Osteoblast (primary cell): ENCODE measurements at regions not wholly inside any gene's neighbourhood (a gene's known extent, or its start where the extent isn't known, plus 50 kb on each side); places are given as distances from the start of the nearest gene placed in this dataset.
"Not testable (repeated sequence)": the region's sequence is repeated elsewhere in the genome, so short reads cannot be mapped to it uniquely, and the experiment has no call there.

Source experiments
- DNase-seq: peaks from one replicate; pipeline ENCODE4 v3.0.0; 2011; ENCODE audit warnings: low spot score, mixed read lengths; ENCODE audit not compliant: insufficient read length; ENCODE audit errors: missing footprints
- H2AFZ ChIP-seq: 2 replicates; pipeline ENCODE4 v1.6.0; 2011; ENCODE audit warnings: mild to moderate bottlenecking, low read length
- H3K27ac ChIP-seq: 2 replicates; pipeline ENCODE4 v1.5.1; 2011; ENCODE audit warnings: mild to moderate bottlenecking, low read depth, low read length, moderate library complexity
- H3K27me3 ChIP-seq: 2 replicates; pipeline ENCODE4 v1.6.0; 2012; ENCODE audit warnings: mild to moderate bottlenecking, control low read depth, inconsistent platforms, low read length, moderate library complexity; ENCODE audit not compliant: insufficient read depth
- H3K36me3 ChIP-seq: 2 replicates; pipeline ENCODE4 v1.5.1; 2011; ENCODE audit warnings: mild to moderate bottlenecking, low read length, control low read depth, moderate library complexity; ENCODE audit not compliant: insufficient read depth
- H3K4me1 ChIP-seq: 2 replicates; pipeline ENCODE4 v1.5.1; 2011; ENCODE audit warnings: mild to moderate bottlenecking, low read length, control low read depth, moderate library complexity; ENCODE audit not compliant: insufficient read depth
- H3K4me2 ChIP-seq: 2 replicates; pipeline ENCODE4 v1.6.0; 2011; ENCODE audit warnings: mild to moderate bottlenecking, low read length; ENCODE audit not compliant: insufficient read depth
- H3K4me3 ChIP-seq: fragments of 200-600 bp; sonication (generic); 3 replicates; pipeline ENCODE4 v1.5.1; 2012; ENCODE audit warnings: mild to moderate bottlenecking, low read length, inconsistent platforms; ENCODE audit not compliant: insufficient read depth
- H3K79me2 ChIP-seq: 2 replicates; pipeline ENCODE4 v1.6.0; 2012; ENCODE audit warnings: mild to moderate bottlenecking, low read length, control low read depth, inconsistent platforms; ENCODE audit not compliant: insufficient read depth
- H3K9me3 ChIP-seq: 2 replicates; pipeline ENCODE4 v1.5.1; 2011; ENCODE audit warnings: low read depth, low read length, control low read depth
- H4K20me1 ChIP-seq: 2 replicates; pipeline ENCODE4 v1.6.0; 2012; ENCODE audit warnings: mild to moderate bottlenecking, low read length, control low read depth; ENCODE audit not compliant: insufficient read depth
- CTCF ChIP-seq: IDR thresholded peaks from 2 replicates; pipeline ENCODE4 v1.5.1; 2011; ENCODE audit warnings: mild to moderate bottlenecking, low read depth, low read length, moderate library complexity; ENCODE audit errors: extremely low read depth

DNA sequence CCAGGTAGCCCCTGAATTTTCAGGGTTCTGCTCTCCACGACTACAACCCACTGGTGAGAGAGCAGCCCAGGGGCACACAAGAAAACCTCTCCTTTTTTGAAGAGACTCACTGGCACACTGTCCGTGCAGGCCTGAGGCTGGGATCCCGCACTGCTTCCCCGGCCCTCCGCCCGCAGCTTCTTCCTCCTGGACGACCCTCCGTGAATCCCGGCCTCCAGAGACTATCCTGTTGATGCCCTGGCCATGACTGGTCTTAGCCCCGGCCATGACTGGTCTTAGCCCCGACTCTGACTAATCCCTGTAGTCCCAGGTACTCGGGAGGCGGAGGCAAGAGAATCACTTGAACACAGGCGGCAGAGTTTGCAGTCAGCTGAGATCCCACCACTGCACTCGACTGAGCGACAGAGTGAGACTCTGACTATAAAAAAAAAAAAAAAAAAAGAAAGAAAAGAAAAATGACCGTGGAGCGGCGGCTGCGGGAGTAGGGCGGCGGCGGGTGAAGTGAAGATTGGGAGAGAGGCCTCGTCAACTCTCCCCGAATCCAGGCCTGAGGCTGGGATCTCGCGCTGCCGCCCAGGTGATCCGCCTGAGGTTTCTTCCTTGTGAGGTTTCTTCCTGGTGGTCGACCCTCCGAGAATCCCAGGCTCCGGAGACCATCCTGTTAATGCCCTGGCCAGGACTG lies 196.4 kb downstream of the ZNF716 start:
- H3K27ac ChIP-seq: no peak overlapping the region
- H2AFZ ChIP-seq: no peak overlapping the region
- no peaks in the 10 kb centered on the region for H3K79me2 ChIP-seq
- H3K27me3 ChIP-seq: no peaks in the 10 kb centered on the region
- H4K20me1 ChIP-seq: no peaks in the 10 kb centered on the region
- TF ChIP-seq CTCF: no peak
- H3K9me3 ChIP-seq: no peaks in the 10 kb centered on the region
- H3K4me2 ChIP-seq: no peak overlapping the region
- H3K4me3 ChIP-seq: no peak overlapping the region
- H3K4me1 ChIP-seq: no peaks in the 10 kb centered on the region
- no peaks in the 10 kb centered on the region for H3K36me3 ChIP-seq
- DNase-seq: no peak

DNA sequence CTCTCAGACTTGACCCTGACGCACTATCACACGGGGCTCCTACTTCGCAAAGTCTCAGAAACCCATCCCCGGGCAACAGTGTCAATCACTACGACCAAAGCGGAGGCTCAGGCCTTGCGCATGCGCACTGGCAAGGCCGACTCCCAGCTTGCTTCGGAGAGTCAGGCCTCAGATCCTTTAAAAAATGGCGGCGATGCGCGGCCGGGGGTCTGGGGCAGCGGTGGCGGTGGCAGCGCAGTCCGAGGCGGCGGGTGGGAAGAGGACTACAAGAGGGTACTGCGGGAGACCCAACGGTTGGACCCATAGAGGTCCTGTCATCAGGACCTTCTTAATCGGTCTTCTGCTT lies 196.9 kb downstream of the ZNF716 start:
- Histone ChIP-seq H3K4me2 (no peak overlapping the region), H3K9me3 (no peaks in the 10 kb centered on the region), H4K20me1 (no peaks in the 10 kb centered on the region), H3K36me3 (no peaks in the 10 kb centered on the region), H3K27ac (no peak overlapping the region), H3K27me3 (no peaks in the 10 kb centered on the region), H3K79me2 (no peaks in the 10 kb centered on the region), H2AFZ (no peak overlapping the region), H3K4me3 (no peak overlapping the region), H3K4me1 (no peaks in the 10 kb centered on the region)
- no peak for DNase-seq
- TF ChIP-seq CTCF: no peak

DNA sequence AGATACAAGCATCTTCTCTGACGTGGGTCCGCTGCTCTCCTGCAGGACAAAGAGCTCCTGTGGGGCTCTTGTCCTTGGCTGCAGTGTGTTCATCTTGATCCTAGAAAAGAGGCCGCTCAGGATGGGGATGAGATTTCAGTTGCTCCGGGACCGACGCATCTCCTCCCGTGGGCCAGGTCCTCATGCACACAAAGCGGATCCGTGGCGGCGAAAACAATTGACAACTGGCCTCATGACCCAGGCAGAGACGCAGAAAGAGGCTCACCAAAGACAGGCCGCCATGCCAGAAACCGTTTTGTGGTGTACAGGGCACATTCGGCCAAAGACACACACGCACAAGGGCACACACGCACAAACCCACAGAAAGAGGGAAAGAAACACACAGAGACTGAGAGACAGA lies 200.4 kb downstream of the ZNF716 start:
- not testable (repeated sequence) for H3K4me3 ChIP-seq, H3K9me3 ChIP-seq, H3K4me2 ChIP-seq, H3K27ac ChIP-seq, H3K4me1 ChIP-seq, H4K20me1 ChIP-seq, H3K36me3 ChIP-seq, H2AFZ ChIP-seq, H3K27me3 ChIP-seq, H3K79me2 ChIP-seq, DNase-seq

GRCh38 chr7:57651006-57651405 lies 201.0 kb downstream of the ZNF716 start:
- no peak overlapping the region for H3K4me2 ChIP-seq
- no peak overlapping the region for H3K27ac ChIP-seq
- no peak for TF ChIP-seq CTCF
- no peaks in the 10 kb centered on the region for H3K36me3 ChIP-seq
- H4K20me1 ChIP-seq: no peaks in the 10 kb centered on the region
- H3K4me1 ChIP-seq: no peaks in the 10 kb centered on the region
- no peaks in the 10 kb centered on the region for H3K27me3 ChIP-seq
- no peaks in the 10 kb centered on the region for H3K79me2 ChIP-seq
- H2AFZ ChIP-seq: no peak overlapping the region
- H3K4me3 ChIP-seq: no peak overlapping the region
- no peak for DNase-seq
- no peaks in the 10 kb centered on the region for H3K9me3 ChIP-seq

DNA sequence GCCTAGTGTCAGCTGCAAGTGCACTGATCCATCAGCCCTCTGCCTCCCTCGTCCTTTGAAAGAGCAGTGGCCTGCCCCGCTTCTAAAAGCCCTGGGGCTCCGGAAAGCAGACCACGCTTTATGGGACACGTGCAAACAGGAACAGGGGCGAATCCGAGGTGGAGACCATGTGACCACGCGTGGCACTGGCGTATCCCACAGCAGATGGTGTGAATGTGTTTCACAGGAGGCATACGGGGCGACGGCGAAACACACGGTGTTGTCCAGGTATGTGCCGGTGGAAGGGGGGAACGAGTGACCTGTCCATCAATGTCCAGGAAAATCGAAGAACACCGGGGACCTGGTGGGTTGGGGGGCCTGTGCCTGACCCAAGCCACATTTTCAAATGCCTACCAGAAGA lies 201.6 kb downstream of the ZNF716 start:
- not testable (repeated sequence) for H4K20me1 ChIP-seq, H3K4me3 ChIP-seq, H3K36me3 ChIP-seq, H3K27ac ChIP-seq, DNase-seq, H2AFZ ChIP-seq, H3K9me3 ChIP-seq, H3K27me3 ChIP-seq, H3K4me2 ChIP-seq, H3K79me2 ChIP-seq, H3K4me1 ChIP-seq
